Activated CD4-positive, alpha-beta T cell treated with anti-CD3 and anti-CD28 coated beads for 1 hour (primary cell): ENCODE measurements at regions not wholly inside any gene's neighbourhood (a gene's known extent, or its start where the extent isn't known, plus 50 kb on each side); places are given as distances from the start of the nearest gene placed in this dataset.
A peak's percentile ranks its signal among the peaks of the same experiment; 100 is the strongest.

ENCODE experiments used
- DNase-seq: peaks from one replicate; pipeline ENCODE4 v3.0.0-alpha.2; 2020

- no peak for DNase-seq
Observed at GRCh38 chr10:6919077-6919476, 339.0 kb upstream of the PRKCQ start.

- DNase-seq = peak; percentile 47
Observed at GRCh38 chr10:6918305-6918704, 338.2 kb upstream of the PRKCQ start.

GRCh38 chr10:6917125-6917524 lies 337.0 kb upstream of the PRKCQ start:
- no peak for DNase-seq

- DNase-seq = no peak
Observed at GRCh38 chr10:6916601-6917000, 336.5 kb upstream of the PRKCQ start.

- DNase-seq = no peak
Observed at GRCh38 chr10:6915307-6915706, 335.2 kb upstream of the PRKCQ start.

GRCh38 chr10:6912929-6913328 lies 332.9 kb upstream of the PRKCQ start:
- DNase-seq = no peak

- no peak for DNase-seq
Observed at GRCh38 chr10:6912424-6912823, 332.3 kb upstream of the PRKCQ start.

- DNase-seq = no peak
Observed at GRCh38 chr10:6912021-6912420, 331.9 kb upstream of the PRKCQ start.

- DNase-seq = no peak
Observed at GRCh38 chr10:6909905-6910560, 330.0 kb upstream of the PRKCQ start.

- no peak for DNase-seq
Observed at GRCh38 chr10:6907877-6908530, 327.9 kb upstream of the PRKCQ start.

- DNase-seq = no peak
Observed at GRCh38 chr10:6894405-6894804, 314.3 kb upstream of the PRKCQ start.

- no peak for DNase-seq
Observed at GRCh38 chr10:6892864-6893263, 312.8 kb upstream of the PRKCQ start.

GRCh38 chr10:6891924-6892323 lies 311.8 kb upstream of the PRKCQ start:
- DNase-seq = no peak

GRCh38 chr10:6889718-6890117 lies 309.6 kb upstream of the PRKCQ start:
- no peak for DNase-seq

- no peak for DNase-seq
Observed at GRCh38 chr10:6888434-6888833, 308.4 kb upstream of the PRKCQ start.

- DNase-seq = no peak
Observed at GRCh38 chr10:6885284-6885683, 305.2 kb upstream of the PRKCQ start.

GRCh38 chr10:6881987-6882386 lies 301.9 kb upstream of the PRKCQ start:
- DNase-seq = no peak

GRCh38 chr10:6877722-6878392 lies 297.8 kb upstream of the PRKCQ start:
- no peak for DNase-seq

- DNase-seq = no peak
Observed at GRCh38 chr10:6877336-6877721, 297.3 kb upstream of the PRKCQ start.

- DNase-seq = no peak
Observed at GRCh38 chr10:6875269-6875865, 295.3 kb upstream of the PRKCQ start.

- no peak for DNase-seq
Observed at GRCh38 chr10:6871128-6871527, 291.1 kb upstream of the PRKCQ start.

GRCh38 chr10:6868036-6868725 lies 288.1 kb upstream of the PRKCQ start:
- no peak for DNase-seq

- DNase-seq = no peak
Observed at GRCh38 chr10:6866757-6867156, 286.7 kb upstream of the PRKCQ start.
